ENCODE measurements at regions not wholly inside any gene's neighbourhood (a gene's known extent, or its start where the extent isn't known, plus 50 kb on each side); places are given as distances from the start of the nearest gene placed in this dataset.

- no peak for TF ChIP-seq FOXP2 (optimal IDR thresholded peaks at IDR 0.05; ENCODE audit: borderline replicate concordance, extremely low read depth, extremely low read length, insufficient read depth)
- no peak for TF ChIP-seq POLR2AphosphoS5 (IDR thresholded peaks at IDR 0.05; ENCODE audit: low read depth, low read length)
- no peak for TF ChIP-seq TAF1 (IDR thresholded peaks at IDR 0.05; ENCODE audit: borderline replicate concordance, insufficient read depth, low read length)
- TF ChIP-seq REST (IDR thresholded peaks at IDR 0.05; ENCODE audit: insufficient read depth in 1 of 2, low read depth in 2 of 2, low read length in 2 of 2): no peak
- TF ChIP-seq SIN3A (IDR thresholded peaks at IDR 0.05; ENCODE audit: borderline replicate concordance, insufficient read depth, low read length): no peak
Measured at GRCh38 chr7:106179256-106179655, 67.1 kb upstream of the SYPL1 start.

GRCh38 chr7:106178593-106179134, 66.6 kb upstream of the SYPL1 start:
- TF ChIP-seq POLR2AphosphoS5 (IDR thresholded peaks at IDR 0.05; ENCODE audit: low read depth, low read length) (no peak), REST (IDR thresholded peaks at IDR 0.05; ENCODE audit: insufficient read depth in 1 of 2, low read depth in 2 of 2, low read length in 2 of 2) (no peak)

GRCh38 chr7:106177738-106178592, 65.9 kb upstream of the SYPL1 start:
- TF ChIP-seq SIN3A (IDR thresholded peaks at IDR 0.05; ENCODE audit: borderline replicate concordance, insufficient read depth, low read length): no peak
- TF ChIP-seq FOXP2 (optimal IDR thresholded peaks at IDR 0.05; ENCODE audit: borderline replicate concordance, extremely low read depth, extremely low read length, insufficient read depth): no peak
- no peak for TF ChIP-seq TAF1 (IDR thresholded peaks at IDR 0.05; ENCODE audit: borderline replicate concordance, insufficient read depth, low read length)
- TF ChIP-seq REST (IDR thresholded peaks at IDR 0.05; ENCODE audit: insufficient read depth in 1 of 2, low read depth in 2 of 2, low read length in 2 of 2): no peak
- no peak for TF ChIP-seq POLR2AphosphoS5 (IDR thresholded peaks at IDR 0.05; ENCODE audit: low read depth, low read length)

GRCh38 chr7:106177300-106177690, 65.2 kb upstream of the SYPL1 start:
- TF ChIP-seq FOXP2 (optimal IDR thresholded peaks at IDR 0.05; ENCODE audit: borderline replicate concordance, extremely low read depth, extremely low read length, insufficient read depth) (no peak), REST (IDR thresholded peaks at IDR 0.05; ENCODE audit: insufficient read depth in 1 of 2, low read depth in 2 of 2, low read length in 2 of 2) (no peak), POLR2AphosphoS5 (IDR thresholded peaks at IDR 0.05; ENCODE audit: low read depth, low read length) (no peak), TAF1 (IDR thresholded peaks at IDR 0.05; ENCODE audit: borderline replicate concordance, insufficient read depth, low read length) (no peak), SIN3A (IDR thresholded peaks at IDR 0.05; ENCODE audit: borderline replicate concordance, insufficient read depth, low read length) (no peak)

Measured in PFSK-1 (cell line).